Kidney epithelial cell (primary cell): ENCODE measurements at regions not wholly inside any gene's neighbourhood (a gene's known extent, or its start where the extent isn't known, plus 50 kb on each side); places are given as distances from the start of the nearest gene placed in this dataset.
"Not testable (repeated sequence)": the region's sequence is repeated elsewhere in the genome, so short reads cannot be mapped to it uniquely, and the experiment has no call there.

Experiments
- DNase-seq: peaks from one replicate; pipeline ENCODE4 v3.0.0-alpha.2; 2010; ENCODE audit warnings: low read depth
- H3K27me3 ChIP-seq: 2 replicates; pipeline ENCODE4 v1.6.0; 2011; ENCODE audit warnings: low read length; ENCODE audit not compliant: control insufficient read depth, insufficient read depth
- H3K36me3 ChIP-seq: 2 replicates; pipeline ENCODE4 v1.5.1; 2011; ENCODE audit warnings: low read length; ENCODE audit not compliant: control insufficient read depth, insufficient read depth
- H3K4me3 ChIP-seq: 2 replicates; pipeline ENCODE4 v1.5.1; 2011; ENCODE audit warnings: low read depth, mild to moderate bottlenecking, control low read depth, low read length
- CTCF ChIP-seq: IDR thresholded peaks from 2 replicates; pipeline ENCODE4 v1.5.1; 2011; ENCODE audit warnings: mild to moderate bottlenecking, moderate library complexity, low read length, control low read depth, inconsistent platforms; ENCODE audit not compliant: insufficient read depth, poor library complexity, severe bottlenecking

GRCh38 chr3:145427355-145427754, 733.6 kb downstream of the PLOD2 start:
- TF ChIP-seq CTCF, result no peak
- Histone ChIP-seq H3K36me3 (no peaks in the 10 kb centered on the region), H3K27me3 (no peaks in the 10 kb centered on the region), H3K4me3 (no peak overlapping the region)
- no peak for DNase-seq

- Histone ChIP-seq H3K36me3 (no peaks in the 10 kb centered on the region), H3K27me3 (no peaks in the 10 kb centered on the region), H3K4me3 (no peak overlapping the region)
- no peak for TF ChIP-seq CTCF
- no peak for DNase-seq
Observed at GRCh38 chr3:145429546-145429945, 731.4 kb downstream of the PLOD2 start.

- H3K36me3 ChIP-seq, result no peaks in the 10 kb centered on the region
- H3K27me3 ChIP-seq, result no peaks in the 10 kb centered on the region
- H3K4me3 ChIP-seq, result no peak overlapping the region
- no peak for TF ChIP-seq CTCF
- no peak for DNase-seq
Observed at GRCh38 chr3:145448436-145448835, 712.5 kb downstream of the PLOD2 start.

- no peak for TF ChIP-seq CTCF
- Histone ChIP-seq H3K36me3 (no peaks in the 10 kb centered on the region), H3K4me3 (no peak overlapping the region), H3K27me3 (no peaks in the 10 kb centered on the region)
- no peak for DNase-seq
Observed at GRCh38 chr3:145450018-145450682, 710.8 kb downstream of the PLOD2 start.

- Histone ChIP-seq H3K36me3 (no peaks in the 10 kb centered on the region), H3K27me3 (no peaks in the 10 kb centered on the region), H3K4me3 (no peak overlapping the region)
- no peak for TF ChIP-seq CTCF
- DNase-seq, result no peak
Observed at GRCh38 chr3:145457825-145458552, 703.0 kb downstream of the PLOD2 start.

GRCh38 chr3:145459681-145460080, 701.3 kb downstream of the PLOD2 start:
- H3K27me3 ChIP-seq, H3K36me3 ChIP-seq, H3K4me3 ChIP-seq, DNase-seq: not testable (repeated sequence)
